Activated T-cell treated with anti-CD3 and anti-CD28 coated beads, Interleukin-2, amount 50 U/mL, for 72 hours (primary cell): ENCODE measurements at regions not wholly inside any gene's neighbourhood (a gene's known extent, or its start where the extent isn't known, plus 50 kb on each side); places are given as distances from the start of the nearest gene placed in this dataset.

ENCODE experiments used
- ATAC-seq, 2 donors: fragments of 150-1000 bp; cut with Tn5 transposase; replicated peaks in 1 of 2; 2 replicates each; pipeline ENCODE4 v1.10.0; 2021; ENCODE audit warnings: moderate library complexity in 2 of 2, mild to moderate bottlenecking in 1 of 2
- DNase-seq, 2 donors: peaks; one replicate each; pipeline ENCODE4 v3.0.0; 2021 to 2022; ENCODE audit warnings: mixed read lengths in 1 of 2
- H3K27ac Mint-ChIP-seq: one replicate; pipeline ENCODE4 v1.8.0; 2022; ENCODE audit warnings: mild to moderate bottlenecking, moderate library complexity, mixed read lengths
- H3K27me3 Mint-ChIP-seq: one replicate; pipeline ENCODE4 v1.8.0; 2022; ENCODE audit warnings: low read depth, mixed read lengths
- H3K36me3 Mint-ChIP-seq, 2 donors: one replicate each; pipeline ENCODE4 v1.8.0; 2022; ENCODE audit warnings: mixed read lengths in 2 of 2, mild to moderate bottlenecking in 1 of 2; ENCODE audit not compliant: insufficient read depth in 2 of 2
- H3K4me1 Mint-ChIP-seq: one replicate; pipeline ENCODE4 v1.8.0; 2022; ENCODE audit warnings: low read depth, mixed read lengths
- H3K4me3 Mint-ChIP-seq, 2 donors: one replicate each; pipeline ENCODE4 v1.8.0; 2022; ENCODE audit warnings: mild to moderate bottlenecking in 2 of 2, mixed read lengths in 2 of 2, moderate library complexity in 2 of 2
- H3K9me3 Mint-ChIP-seq, 2 donors: one replicate each; pipeline ENCODE4 v1.8.0; 2022; ENCODE audit warnings: mixed read lengths in 2 of 2

GRCh38 chr16:14354561-14355351, 275.3 kb downstream of the PARN start:
- H3K27ac Mint-ChIP-seq = no peak overlapping the region
- ATAC-seq (peak; percentile 93 to 95), DNase-seq (peak; percentile 63)
- peaks cover 29% of the 10 kb centered on the region for H3K27me3 Mint-ChIP-seq
- no peaks in the 10 kb centered on the region for H3K9me3 Mint-ChIP-seq
- H3K36me3 Mint-ChIP-seq = no peaks in the 10 kb centered on the region
- peak overlapping the region; percentile 26 to 27 for H3K4me3 Mint-ChIP-seq
- peaks cover 12% of the 10 kb centered on the region for H3K4me1 Mint-ChIP-seq

DNA sequence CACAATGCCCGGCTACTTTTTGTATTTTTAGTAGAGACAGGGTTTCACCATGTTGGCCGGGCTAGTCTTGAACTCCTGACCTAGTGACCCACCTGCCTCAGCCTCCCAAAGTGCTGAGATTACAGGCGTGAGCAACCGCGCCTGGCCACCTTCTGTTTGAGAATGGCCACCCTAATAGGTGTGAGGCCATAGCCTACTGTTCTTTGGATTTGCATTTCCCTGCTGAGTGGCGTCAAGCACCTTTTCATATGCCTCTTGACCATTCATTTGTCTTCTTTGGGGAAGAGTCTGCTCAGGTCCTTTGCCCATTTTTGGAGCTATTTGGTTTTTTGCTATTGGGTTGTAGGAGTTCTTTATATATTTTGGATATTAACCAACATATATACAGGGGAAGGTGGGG, 276.7 kb downstream of the PARN start:
- no peak overlapping the region for H3K4me3 Mint-ChIP-seq
- no peaks in the 10 kb centered on the region for H3K9me3 Mint-ChIP-seq
- ATAC-seq (no peak), DNase-seq (no peak)
- H3K27ac Mint-ChIP-seq = no peak overlapping the region
- no peaks in the 10 kb centered on the region for H3K36me3 Mint-ChIP-seq
- H3K27me3 Mint-ChIP-seq = peaks cover 16% of the 10 kb centered on the region
- peaks cover 12% of the 10 kb centered on the region for H3K4me1 Mint-ChIP-seq

GRCh38 chr16:14351647-14352046, 278.4 kb downstream of the PARN start:
- Mint-ChIP-seq H3K9me3 (no peaks in the 10 kb centered on the region), H3K4me1 (peaks cover 12% of the 10 kb centered on the region), H3K27ac (no peak overlapping the region), H3K4me3 (no peak overlapping the region), H3K27me3 (peaks cover 9% of the 10 kb centered on the region), H3K36me3 (no peaks in the 10 kb centered on the region)
- no peak for ATAC-seq
- no peak for DNase-seq

DNA sequence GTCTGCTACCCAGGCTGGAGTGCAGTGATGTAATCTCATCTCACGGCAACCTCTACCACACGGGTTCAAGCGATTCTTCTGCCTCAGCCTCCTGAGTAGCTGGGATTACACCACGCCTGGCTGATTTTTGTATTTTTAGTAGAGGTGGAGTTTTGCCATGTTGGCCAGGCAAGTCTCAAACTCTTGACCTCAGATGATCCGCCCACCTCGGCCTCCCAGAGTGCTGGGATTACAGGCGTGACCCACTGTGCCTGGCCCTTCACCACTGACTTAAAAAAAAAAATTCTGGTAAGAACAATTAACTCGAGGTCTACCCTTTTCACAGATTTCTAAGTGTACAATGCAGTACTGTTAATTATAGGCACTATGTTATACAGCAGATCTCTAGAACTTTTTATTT, 279.4 kb downstream of the PARN start:
- DNase-seq = no peak
- Mint-ChIP-seq H3K36me3 (peaks cover 0 to 3% of the 10 kb centered on the region in 2 donors), H3K9me3 (peaks cover 0 to 4% of the 10 kb centered on the region in 2 donors), H3K27ac (no peak overlapping the region), H3K27me3 (peaks cover 13% of the 10 kb centered on the region), H3K4me1 (peaks cover 12% of the 10 kb centered on the region), H3K4me3 (no peak overlapping the region)
- no peak for ATAC-seq

DNA sequence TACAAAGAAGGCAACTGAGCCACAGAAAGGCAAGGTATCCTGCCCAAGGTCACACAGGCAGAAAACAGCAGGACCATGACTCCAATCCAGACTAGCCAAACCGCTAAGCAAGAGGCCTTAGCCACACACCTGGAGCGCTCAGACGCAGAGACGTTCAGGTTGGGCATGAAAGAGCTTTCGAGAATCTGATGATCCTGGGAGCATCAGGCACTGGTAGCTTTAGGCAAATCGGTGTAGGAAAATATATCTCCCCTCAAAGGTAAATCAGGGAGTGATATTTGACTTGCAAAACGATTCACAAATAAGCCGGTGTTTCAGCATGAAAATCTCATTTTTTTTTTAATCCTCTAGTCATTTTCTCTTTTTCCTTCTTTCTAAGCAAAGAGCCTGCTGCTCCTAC, 279.0 kb downstream of the MRTFB start:
- Mint-ChIP-seq H3K36me3 (peaks cover 0 to 3% of the 10 kb centered on the region in 2 donors), H3K4me3 (no peak overlapping the region), H3K9me3 (peaks cover 0 to 4% of the 10 kb centered on the region in 2 donors), H3K27me3 (peaks cover 13% of the 10 kb centered on the region), H3K4me1 (peaks cover 6% of the 10 kb centered on the region), H3K27ac (no peak overlapping the region)
- DNase-seq (no peak), ATAC-seq (no peak)

DNA sequence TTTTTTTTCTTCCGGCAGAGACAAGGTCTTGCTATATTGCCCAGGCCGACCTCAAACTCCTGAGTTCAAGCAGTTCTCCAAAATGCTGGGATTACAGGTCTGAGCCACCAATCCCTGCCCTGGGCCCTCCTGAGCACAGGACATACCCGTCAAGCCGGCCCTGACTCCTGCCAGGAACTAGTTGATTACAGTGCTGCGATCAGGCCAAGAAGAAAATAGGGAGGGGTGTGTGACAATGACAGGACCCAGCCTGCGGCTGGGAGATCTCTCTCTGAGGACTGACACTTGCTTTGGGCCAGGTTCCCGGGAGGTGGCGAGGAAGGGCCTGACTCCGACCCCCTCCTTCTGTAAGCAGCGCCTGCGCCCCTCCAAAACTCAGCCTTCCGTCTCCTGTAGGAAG, 276.6 kb downstream of the MRTFB start:
- no peak for ATAC-seq
- H3K27ac Mint-ChIP-seq = no peak overlapping the region
- no peaks in the 10 kb centered on the region for H3K4me1 Mint-ChIP-seq
- no peak overlapping the region for H3K4me3 Mint-ChIP-seq
- H3K36me3 Mint-ChIP-seq = peaks cover 0 to 3% of the 10 kb centered on the region in 2 donors
- H3K27me3 Mint-ChIP-seq = peaks cover 5% of the 10 kb centered on the region
- no peak for DNase-seq
- peaks cover 5% of the 10 kb centered on the region in 2 donors for H3K9me3 Mint-ChIP-seq

DNA sequence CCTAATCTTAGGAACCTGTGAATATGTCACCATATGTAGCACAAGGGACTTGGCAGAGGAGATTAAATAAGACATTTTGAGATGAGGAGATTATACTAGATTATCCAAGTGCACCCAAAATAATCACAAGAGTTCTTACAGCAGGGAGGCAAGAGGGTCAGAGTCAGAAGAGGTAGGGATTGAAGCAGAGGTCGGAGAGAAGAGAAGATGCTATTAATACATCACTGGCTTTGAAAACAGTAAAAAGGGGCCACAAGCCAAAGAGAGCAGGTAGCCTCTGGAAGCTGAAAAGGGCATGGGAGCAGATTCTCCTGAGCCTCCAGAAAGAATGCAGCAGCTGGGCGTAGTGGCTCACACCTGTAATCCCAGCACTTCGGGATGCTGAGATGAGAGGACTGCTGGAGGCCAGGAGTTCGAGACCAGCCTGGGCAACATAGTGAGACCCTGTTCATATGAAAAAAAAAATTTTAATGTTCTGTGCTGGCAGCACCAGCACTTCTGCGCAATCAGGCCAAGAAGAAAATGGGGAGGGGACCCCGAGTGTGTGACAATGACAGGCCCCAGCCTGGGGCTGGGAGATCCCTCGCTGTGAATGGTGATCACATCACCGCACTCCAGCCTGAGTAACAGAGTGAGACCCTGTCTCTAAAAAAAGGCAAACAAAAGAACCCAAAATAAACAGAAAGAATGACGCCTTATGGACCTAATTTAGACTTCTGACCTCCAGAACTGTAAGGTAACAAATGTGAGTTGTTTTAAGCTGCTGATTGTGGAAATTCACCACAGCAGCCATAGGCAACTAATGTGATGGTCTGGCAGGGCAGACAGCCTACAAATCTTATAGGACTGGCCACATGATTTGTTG, 275.4 kb downstream of the MRTFB start:
- Mint-ChIP-seq H3K4me1 (no peaks in the 10 kb centered on the region), H3K9me3 (peaks cover 6 to 7% of the 10 kb centered on the region in 2 donors), H3K4me3 (no peak overlapping the region), H3K27me3 (peaks cover 4% of the 10 kb centered on the region), H3K36me3 (peaks cover 0 to 3% of the 10 kb centered on the region in 2 donors), H3K27ac (no peak overlapping the region)
- DNase-seq = no peak
- no peak for ATAC-seq

DNA sequence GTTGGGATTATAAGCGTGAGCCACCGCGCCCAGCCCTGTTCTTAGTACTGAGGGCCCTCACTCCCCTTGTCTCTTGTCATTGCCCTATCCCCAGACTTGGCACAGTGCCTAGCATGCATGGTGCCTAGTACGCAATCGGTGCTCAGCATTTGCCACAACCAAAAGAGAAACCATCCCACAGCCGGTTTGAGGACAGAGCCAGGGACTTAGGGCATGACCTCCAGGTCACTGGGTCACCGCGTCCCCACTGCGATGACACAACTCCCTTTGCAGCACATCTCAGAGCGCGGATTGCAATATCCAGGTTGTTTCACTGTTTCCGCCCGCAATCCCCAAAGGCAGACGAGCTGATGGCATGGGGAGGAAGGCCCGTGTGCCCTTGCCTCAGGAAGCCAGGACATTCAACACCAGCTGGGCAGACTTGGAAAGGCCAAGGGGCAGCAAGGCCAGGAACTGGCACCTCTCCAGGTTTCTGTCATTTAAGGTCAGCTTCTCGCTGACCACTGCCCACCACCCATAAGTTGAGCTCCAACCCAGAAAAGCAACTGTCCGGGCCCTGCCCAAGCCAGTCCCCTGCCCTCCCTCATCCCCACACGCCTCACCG, 274.5 kb downstream of the MRTFB start:
- ATAC-seq (no peak), DNase-seq (no peak)
- H3K4me3 Mint-ChIP-seq = no peak overlapping the region
- H3K9me3 Mint-ChIP-seq = peaks cover 7 to 8% of the 10 kb centered on the region in 2 donors
- H3K27me3 Mint-ChIP-seq = peaks cover 4% of the 10 kb centered on the region
- H3K4me1 Mint-ChIP-seq = no peaks in the 10 kb centered on the region
- no peak overlapping the region for H3K27ac Mint-ChIP-seq
- H3K36me3 Mint-ChIP-seq = peaks cover 0 to 5% of the 10 kb centered on the region in 2 donors

- Mint-ChIP-seq H3K4me3 (no peak overlapping the region), H3K27me3 (peaks cover 4% of the 10 kb centered on the region), H3K4me1 (no peaks in the 10 kb centered on the region), H3K27ac (no peak overlapping the region), H3K9me3 (peaks cover 8 to 9% of the 10 kb centered on the region in 2 donors), H3K36me3 (peaks cover 0 to 7% of the 10 kb centered on the region in 2 donors)
- ATAC-seq = no peak
- DNase-seq = no peak
Measured at GRCh38 chr16:14344945-14345344, 273.8 kb downstream of the MRTFB start.

- ATAC-seq = no peak
- Mint-ChIP-seq H3K9me3 (peaks cover 10 to 11% of the 10 kb centered on the region in 2 donors), H3K27ac (no peak overlapping the region), H3K27me3 (peaks cover 4% of the 10 kb centered on the region), H3K4me3 (no peak overlapping the region), H3K36me3 (peaks cover 0 to 8% of the 10 kb centered on the region in 2 donors), H3K4me1 (no peaks in the 10 kb centered on the region)
- no peak for DNase-seq
Measured at GRCh38 chr16:14344292-14344691, 273.2 kb downstream of the MRTFB start.

DNA sequence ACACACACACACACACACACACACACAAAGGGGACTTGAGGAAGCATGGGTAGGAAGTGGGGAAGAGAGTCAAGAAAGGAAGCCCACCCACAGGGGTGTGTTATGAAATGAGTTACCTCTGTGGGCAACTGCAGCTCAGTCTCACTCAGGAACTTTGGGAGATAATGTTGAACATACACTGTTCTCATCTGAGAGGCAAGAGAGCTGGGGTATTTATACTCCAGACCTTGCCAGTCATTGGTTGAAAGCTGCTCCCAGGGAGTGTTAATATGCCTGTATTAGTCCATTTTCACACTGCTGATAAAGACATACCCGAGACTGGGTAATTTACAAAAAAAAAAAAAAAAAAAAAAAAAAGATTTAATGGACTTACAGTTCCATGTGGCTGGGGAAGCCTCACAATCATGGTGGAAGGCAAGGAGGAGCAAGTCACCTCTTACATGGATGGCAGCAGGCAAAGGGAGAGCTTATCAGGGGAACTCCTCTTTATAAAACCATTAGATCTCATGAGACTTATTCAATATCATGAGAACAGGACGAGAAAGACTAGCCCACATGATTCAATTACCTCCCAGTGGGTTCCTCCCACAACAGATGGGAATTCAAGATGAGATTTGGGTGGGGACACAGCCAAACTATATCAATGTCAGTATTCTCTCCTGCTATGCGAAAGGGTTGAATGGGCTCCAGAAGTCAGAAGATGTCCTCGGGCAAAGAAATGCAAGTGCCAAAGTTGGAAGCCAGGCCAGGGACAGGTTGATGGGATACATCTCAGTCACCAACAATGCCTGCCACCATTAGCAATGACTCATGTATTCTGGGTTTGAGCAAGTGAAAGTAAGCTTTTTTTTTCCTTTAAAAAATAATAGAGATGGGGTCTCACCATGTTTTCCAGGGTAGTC, 270.5 kb downstream of the MRTFB start:
- peaks cover 0 to 8% of the 10 kb centered on the region in 2 donors for H3K36me3 Mint-ChIP-seq
- no peak overlapping the region for H3K4me3 Mint-ChIP-seq

DNA sequence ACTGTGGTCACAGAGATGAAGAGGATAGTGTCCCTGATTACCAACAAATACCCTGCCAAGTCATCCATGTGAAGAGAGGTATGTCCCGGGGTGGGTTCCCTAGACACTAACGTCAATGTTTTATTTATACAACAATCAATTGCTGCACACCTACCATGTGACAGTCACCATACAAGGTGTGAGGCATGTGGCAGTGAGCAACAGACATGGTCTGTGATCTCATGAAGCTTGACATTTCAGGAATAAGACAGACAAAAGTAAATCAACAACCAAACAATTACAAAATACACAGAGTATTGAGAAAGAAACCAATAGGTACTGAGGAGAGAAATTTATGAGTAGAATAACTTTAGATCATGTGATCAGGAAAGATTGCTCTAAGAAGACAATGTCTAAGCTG, 268.6 kb downstream of the MRTFB start:
- ATAC-seq = no peak
- no peaks in the 10 kb centered on the region for H3K4me1 Mint-ChIP-seq
- H3K27ac Mint-ChIP-seq = no peak overlapping the region
- no peaks in the 10 kb centered on the region for H3K27me3 Mint-ChIP-seq
- peaks cover 6 to 11% of the 10 kb centered on the region in 2 donors for H3K9me3 Mint-ChIP-seq
- H3K4me3 Mint-ChIP-seq = no peak overlapping the region
- H3K36me3 Mint-ChIP-seq = peaks cover 0 to 5% of the 10 kb centered on the region in 2 donors
- no peak for DNase-seq

More for the DNA sequence above, 270.5 kb downstream of the MRTFB start:
- Mint-ChIP-seq H3K4me1 (no peaks in the 10 kb centered on the region), H3K9me3 (peaks cover 10 to 11% of the 10 kb centered on the region in 2 donors), H3K27ac (no peak overlapping the region), H3K27me3 (peaks cover 4% of the 10 kb centered on the region)
- no peak for ATAC-seq
- DNase-seq = no peak
